ENCODE measurements at regions not wholly inside any gene's neighbourhood (a gene's known extent, or its start where the extent isn't known, plus 50 kb on each side); places are given as distances from the start of the nearest gene placed in this dataset.
A peak's percentile ranks its signal among the peaks of the same experiment; 100 is the strongest.

DNA sequence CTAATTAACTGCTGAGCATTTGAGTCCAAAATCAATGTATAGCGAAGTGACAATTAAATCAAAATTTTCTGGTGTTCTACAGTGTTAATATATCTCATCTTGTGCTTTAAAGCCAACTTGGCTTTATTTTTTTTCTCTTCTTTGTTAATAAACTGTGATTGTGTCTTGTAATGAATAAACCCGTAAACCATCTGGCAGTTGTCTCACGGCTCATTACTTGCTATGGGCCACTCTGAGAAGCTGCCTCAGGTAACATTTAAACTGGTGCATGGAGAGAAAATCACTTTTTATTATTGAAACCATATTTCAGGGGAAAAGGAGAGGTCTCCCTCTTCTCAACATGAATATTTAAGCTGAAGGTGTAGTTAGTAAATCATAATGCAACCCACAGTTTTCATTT lies 694.0 kb downstream of the KCTD8 start:
- Histone ChIP-seq H3K4me3 (ENCODE audit: low read length) (no peak overlapping the region), H3K27me3 (ENCODE audit: control insufficient read depth, insufficient read depth, low read length) (no peaks in the 10 kb centered on the region), H3K9me3 (replicated peaks; ENCODE audit: control insufficient read depth, low read depth, low read length) (no peaks in the 10 kb centered on the region), H3K36me3 (ENCODE audit: control insufficient read depth, insufficient read depth, low read length) (no peaks in the 10 kb centered on the region), H3K4me1 (ENCODE audit: control insufficient read depth, insufficient read depth, low read length) (no peaks in the 10 kb centered on the region), H3K27ac (ENCODE audit: low read length) (no peak overlapping the region)
- WGBS (ENCODE audit: insufficient coverage): no CpG with 5 or more reads among the region's 3 CpGs
- no peak for DNase-seq

DNA sequence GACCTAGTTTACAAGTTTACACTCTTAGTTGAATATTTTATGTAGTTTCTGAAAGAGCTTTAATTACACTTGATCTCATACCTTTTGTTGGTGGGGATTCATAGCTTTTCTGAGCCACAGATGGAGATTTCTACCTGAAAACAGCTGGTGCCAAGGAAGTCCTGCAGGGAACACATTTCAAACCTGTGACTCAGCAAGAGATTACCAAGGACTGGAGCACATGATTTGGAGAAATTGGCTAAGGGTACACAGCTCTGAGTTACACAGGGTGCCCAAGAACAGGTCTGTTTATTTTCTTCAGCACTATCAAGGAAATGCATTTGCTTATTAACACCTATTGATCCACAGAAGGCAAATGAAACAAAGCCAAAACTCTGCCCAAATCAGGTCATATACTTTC lies 691.5 kb downstream of the KCTD8 start:
- Histone ChIP-seq H3K27ac (ENCODE audit: low read length) (no peak overlapping the region), H3K27me3 (ENCODE audit: control insufficient read depth, insufficient read depth, low read length) (no peaks in the 10 kb centered on the region), H3K36me3 (ENCODE audit: control insufficient read depth, insufficient read depth, low read length) (no peaks in the 10 kb centered on the region), H3K4me1 (ENCODE audit: control insufficient read depth, insufficient read depth, low read length) (no peaks in the 10 kb centered on the region), H3K9me3 (replicated peaks; ENCODE audit: control insufficient read depth, low read depth, low read length) (no peaks in the 10 kb centered on the region), H3K4me3 (ENCODE audit: low read length) (no peak overlapping the region)
- DNase-seq: no peak

- Histone ChIP-seq H3K36me3 (ENCODE audit: control insufficient read depth, insufficient read depth, low read length) (no peaks in the 10 kb centered on the region), H3K27ac (ENCODE audit: low read length) (no peak overlapping the region), H3K9me3 (replicated peaks; ENCODE audit: control insufficient read depth, low read depth, low read length) (no peaks in the 10 kb centered on the region), H3K4me1 (ENCODE audit: control insufficient read depth, insufficient read depth, low read length) (no peaks in the 10 kb centered on the region), H3K27me3 (ENCODE audit: control insufficient read depth, insufficient read depth, low read length) (no peaks in the 10 kb centered on the region), H3K4me3 (ENCODE audit: low read length) (no peak overlapping the region)
- WGBS (ENCODE audit: insufficient coverage): no CpG with 5 or more reads among the region's 1 CpG
- no peak for DNase-seq
Measured at GRCh38 chr4:43758836-43759235, 689.8 kb downstream of the KCTD8 start.

GRCh38 chr4:43763029-43763610 lies 685.5 kb downstream of the KCTD8 start:
- WGBS (ENCODE audit: insufficient coverage): 62% methylated on average over 3 of the region's 4 CpGs
- H3K4me3 ChIP-seq (ENCODE audit: low read length): no peak overlapping the region
- H3K27ac ChIP-seq (ENCODE audit: low read length): no peak overlapping the region
- DNase-seq: no peak
- H3K36me3 ChIP-seq (ENCODE audit: control insufficient read depth, insufficient read depth, low read length): no peaks in the 10 kb centered on the region
- no peaks in the 10 kb centered on the region for H3K27me3 ChIP-seq (ENCODE audit: control insufficient read depth, insufficient read depth, low read length)
- H3K4me1 ChIP-seq (ENCODE audit: control insufficient read depth, insufficient read depth, low read length): no peaks in the 10 kb centered on the region
- H3K9me3 ChIP-seq (replicated peaks; ENCODE audit: control insufficient read depth, low read depth, low read length): no peaks in the 10 kb centered on the region

DNA sequence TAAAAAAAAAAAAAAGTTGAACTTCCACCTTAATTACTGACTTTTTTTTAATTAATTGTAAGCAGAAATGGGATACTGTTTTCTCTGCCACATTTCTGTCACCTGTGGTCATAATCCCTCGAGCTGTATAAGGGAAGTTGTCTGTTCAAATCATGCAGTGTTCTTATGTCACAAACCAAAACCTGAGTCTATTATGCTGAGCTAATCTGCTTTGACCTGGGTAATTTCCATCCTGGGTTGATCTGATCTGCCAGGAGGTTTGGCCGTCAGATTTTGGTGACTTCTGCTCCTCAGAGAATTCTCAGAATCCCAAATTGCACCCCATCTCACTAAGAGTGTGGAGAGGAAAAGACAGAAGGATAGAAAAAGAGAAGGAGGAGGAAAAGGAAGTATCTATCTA lies 683.1 kb downstream of the KCTD8 start:
- no peaks in the 10 kb centered on the region for H3K36me3 ChIP-seq (ENCODE audit: control insufficient read depth, insufficient read depth, low read length)
- no peaks in the 10 kb centered on the region for H3K27me3 ChIP-seq (ENCODE audit: control insufficient read depth, insufficient read depth, low read length)
- no peak overlapping the region for H3K27ac ChIP-seq (ENCODE audit: low read length)
- H3K4me3 ChIP-seq (ENCODE audit: low read length): no peak overlapping the region
- H3K4me1 ChIP-seq (ENCODE audit: control insufficient read depth, insufficient read depth, low read length): no peaks in the 10 kb centered on the region
- no peaks in the 10 kb centered on the region for H3K9me3 ChIP-seq (replicated peaks; ENCODE audit: control insufficient read depth, low read depth, low read length)
- WGBS (ENCODE audit: insufficient coverage): no CpG with 5 or more reads among the region's 2 CpGs
- no peak for DNase-seq

- H3K4me1 ChIP-seq (ENCODE audit: control insufficient read depth, insufficient read depth, low read length): no peaks in the 10 kb centered on the region
- H3K36me3 ChIP-seq (ENCODE audit: control insufficient read depth, insufficient read depth, low read length): no peaks in the 10 kb centered on the region
- no peaks in the 10 kb centered on the region for H3K9me3 ChIP-seq (replicated peaks; ENCODE audit: control insufficient read depth, low read depth, low read length)
- no peak overlapping the region for H3K27ac ChIP-seq (ENCODE audit: low read length)
- H3K27me3 ChIP-seq (ENCODE audit: control insufficient read depth, insufficient read depth, low read length): no peaks in the 10 kb centered on the region
- no peak overlapping the region for H3K4me3 ChIP-seq (ENCODE audit: low read length)
- no peak for DNase-seq
Measured at GRCh38 chr4:43766648-43767047, 682.0 kb downstream of the KCTD8 start.

DNA sequence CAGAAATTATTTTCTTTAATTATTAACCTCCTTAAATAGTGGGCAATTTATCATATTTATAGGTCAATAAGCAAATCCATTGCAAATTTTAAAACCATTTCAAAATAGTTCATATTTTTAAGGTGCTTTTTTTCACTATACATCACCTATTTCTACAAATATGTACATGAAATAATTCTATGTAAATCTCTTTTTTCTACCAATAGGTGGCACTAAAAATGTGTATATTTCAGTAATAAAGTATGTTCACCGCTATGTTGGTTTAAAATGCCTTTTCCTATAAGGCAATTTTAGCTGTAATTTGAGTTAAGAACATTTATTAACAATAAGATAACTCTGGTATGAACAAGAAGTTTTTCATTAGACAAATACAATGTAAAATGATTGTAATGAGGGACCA lies 672.2 kb downstream of the KCTD8 start:
- Histone ChIP-seq H3K36me3 (ENCODE audit: control insufficient read depth, insufficient read depth, low read length) (no peaks in the 10 kb centered on the region), H3K27ac (ENCODE audit: low read length) (no peak overlapping the region), H3K9me3 (replicated peaks; ENCODE audit: control insufficient read depth, low read depth, low read length) (no peaks in the 10 kb centered on the region), H3K4me3 (ENCODE audit: low read length) (no peak overlapping the region), H3K27me3 (ENCODE audit: control insufficient read depth, insufficient read depth, low read length) (no peaks in the 10 kb centered on the region), H3K4me1 (ENCODE audit: control insufficient read depth, insufficient read depth, low read length) (no peaks in the 10 kb centered on the region)
- DNase-seq: no peak
- WGBS (ENCODE audit: insufficient coverage): no CpG with 5 or more reads among the region's 1 CpG

GRCh38 chr4:43778187-43778915 lies 670.3 kb downstream of the KCTD8 start:
- no CpG with 5 or more reads among the region's 3 CpGs for WGBS (ENCODE audit: insufficient coverage)
- Histone ChIP-seq H3K4me3 (ENCODE audit: low read length) (no peak overlapping the region), H3K27ac (ENCODE audit: low read length) (no peak overlapping the region), H3K36me3 (ENCODE audit: control insufficient read depth, insufficient read depth, low read length) (no peaks in the 10 kb centered on the region), H3K9me3 (replicated peaks; ENCODE audit: control insufficient read depth, low read depth, low read length) (no peaks in the 10 kb centered on the region), H3K4me1 (ENCODE audit: control insufficient read depth, insufficient read depth, low read length) (no peaks in the 10 kb centered on the region), H3K27me3 (ENCODE audit: control insufficient read depth, insufficient read depth, low read length) (no peaks in the 10 kb centered on the region)
- DNase-seq: no peak

DNA sequence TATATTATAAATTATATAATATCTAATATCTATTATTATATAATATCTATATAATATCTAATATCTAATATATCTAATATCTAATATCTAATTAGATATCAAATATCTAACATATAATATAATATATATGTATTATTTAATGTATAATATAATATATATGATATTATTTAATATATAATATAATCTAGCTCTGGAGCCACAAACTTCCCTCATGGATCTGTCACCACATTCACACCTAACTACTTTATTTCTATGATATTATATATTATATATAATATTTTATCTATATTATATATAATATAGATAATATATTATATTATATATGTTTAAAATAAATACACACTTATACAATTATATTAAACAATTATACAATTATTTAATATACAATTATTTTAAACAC lies 667.5 kb downstream of the KCTD8 start:
- Histone ChIP-seq H3K9me3 (replicated peaks; ENCODE audit: control insufficient read depth, low read depth, low read length) (no peaks in the 10 kb centered on the region), H3K27me3 (ENCODE audit: control insufficient read depth, insufficient read depth, low read length) (no peaks in the 10 kb centered on the region), H3K27ac (ENCODE audit: low read length) (no peak overlapping the region), H3K36me3 (ENCODE audit: control insufficient read depth, insufficient read depth, low read length) (no peaks in the 10 kb centered on the region), H3K4me3 (ENCODE audit: low read length) (no peak overlapping the region), H3K4me1 (ENCODE audit: control insufficient read depth, insufficient read depth, low read length) (no peaks in the 10 kb centered on the region)
- no peak for DNase-seq

DNA sequence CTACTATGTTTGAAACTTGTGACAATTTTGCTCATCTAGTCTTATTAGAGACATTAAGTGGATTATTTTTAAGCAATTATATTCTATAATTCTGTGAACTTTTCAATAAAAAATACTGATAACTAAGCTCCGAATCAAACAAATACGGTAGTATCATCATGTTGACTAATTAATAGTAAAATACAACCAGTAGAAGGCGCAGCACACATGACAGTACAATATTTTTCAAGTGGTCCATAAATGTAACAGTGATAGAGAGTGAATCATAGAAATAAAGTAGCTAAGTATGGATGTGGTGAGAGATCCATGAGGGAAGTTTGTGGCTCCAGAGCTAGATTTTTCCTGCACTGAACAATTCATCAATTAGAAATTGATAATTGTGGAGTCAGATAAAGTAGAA lies 666.2 kb downstream of the KCTD8 start:
- no peaks in the 10 kb centered on the region for H3K36me3 ChIP-seq (ENCODE audit: control insufficient read depth, insufficient read depth, low read length)
- H3K4me1 ChIP-seq (ENCODE audit: control insufficient read depth, insufficient read depth, low read length): no peaks in the 10 kb centered on the region
- H3K27ac ChIP-seq (ENCODE audit: low read length): no peak overlapping the region
- DNase-seq: no peak
- no peaks in the 10 kb centered on the region for H3K9me3 ChIP-seq (replicated peaks; ENCODE audit: control insufficient read depth, low read depth, low read length)
- no peaks in the 10 kb centered on the region for H3K27me3 ChIP-seq (ENCODE audit: control insufficient read depth, insufficient read depth, low read length)
- no CpG with 5 or more reads among the region's 3 CpGs for WGBS (ENCODE audit: insufficient coverage)
- no peak overlapping the region for H3K4me3 ChIP-seq (ENCODE audit: low read length)

DNA sequence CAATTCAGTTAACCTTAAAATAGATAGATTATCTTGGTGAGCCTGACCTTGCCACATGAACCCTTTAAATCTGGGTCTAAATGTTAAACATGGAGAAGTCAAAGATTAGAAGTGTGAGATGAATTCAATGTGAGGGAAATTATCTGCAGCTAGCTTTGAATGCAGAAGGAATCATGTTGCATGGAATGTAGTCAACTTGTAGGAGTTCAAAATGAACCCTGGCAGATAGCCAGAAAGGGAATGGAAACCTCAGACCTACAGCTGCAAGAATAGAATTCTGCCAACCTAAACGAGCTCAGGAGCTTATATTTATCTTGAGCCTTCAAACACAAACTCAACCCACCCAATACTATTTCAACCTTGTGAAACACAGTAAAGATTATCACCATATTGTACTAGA lies 632.5 kb downstream of the KCTD8 start:
- no peaks in the 10 kb centered on the region for H3K4me1 ChIP-seq (ENCODE audit: control insufficient read depth, insufficient read depth, low read length)
- no peaks in the 10 kb centered on the region for H3K36me3 ChIP-seq (ENCODE audit: control insufficient read depth, insufficient read depth, low read length)
- H3K27ac ChIP-seq (ENCODE audit: low read length): no peak overlapping the region
- DNase-seq: peak; percentile 12
- H3K27me3 ChIP-seq (ENCODE audit: control insufficient read depth, insufficient read depth, low read length): no peaks in the 10 kb centered on the region
- H3K4me3 ChIP-seq (ENCODE audit: low read length): no peak overlapping the region
- WGBS (ENCODE audit: insufficient coverage): no CpG with 5 or more reads among the region's 1 CpG
- H3K9me3 ChIP-seq (replicated peaks; ENCODE audit: control insufficient read depth, low read depth, low read length): peaks cover 4% of the 10 kb centered on the region

Data from muscle of leg (tissue), 3 donors.